ENCODE measurements at regions not wholly inside any gene's neighbourhood (a gene's known extent, or its start where the extent isn't known, plus 50 kb on each side); places are given as distances from the start of the nearest gene placed in this dataset.

GRCh38 chr13:107331359-107331758 is 763.4 kb upstream of the ARGLU1 start:
- no peak for DNase-seq (ENCODE audit: low spot score)
- no peak for ATAC-seq
- no peaks in the 10 kb centered on the region for H3K27me3 Mint-ChIP-seq (ENCODE audit: low read depth)
- H3K27ac Mint-ChIP-seq = no peak overlapping the region
- H3K9me3 Mint-ChIP-seq = no peaks in the 10 kb centered on the region
- no peak overlapping the region for H3K4me3 Mint-ChIP-seq
- POLR2A ChIA-PET = no interaction called here
- no peaks in the 10 kb centered on the region for H3K4me1 Mint-ChIP-seq
- TF ChIP-seq GRHL2 (CRISPR knock-in tag; IDR thresholded peaks at IDR 0.05; ENCODE audit: insufficient replicate concordance, severe bottlenecking) = no peak
- no peak for TF ChIP-seq TP53 (CRISPR knock-in tag; IDR thresholded peaks at IDR 0.05)
- TF ChIP-seq FOXK1 (CRISPR knock-in tag; IDR thresholded peaks at IDR 0.05) = no peak
- TF ChIP-seq HMGA2 (CRISPR knock-in tag; IDR thresholded peaks at IDR 0.05) = no peak
- TF ChIP-seq ZNF219 (CRISPR knock-in tag; IDR thresholded peaks at IDR 0.05; ENCODE audit: borderline replicate concordance) = no peak
- no peak for TF ChIP-seq CBFB (CRISPR knock-in tag; IDR thresholded peaks at IDR 0.05; ENCODE audit: low read depth)
- no peak for TF ChIP-seq ZNF425 (CRISPR knock-in tag; conservative IDR thresholded peaks at IDR 0.05)
- TF ChIP-seq ZBTB43 (CRISPR knock-in tag; IDR thresholded peaks at IDR 0.05) = no peak
- TF ChIP-seq MAX (CRISPR knock-in tag; IDR thresholded peaks at IDR 0.05) = no peak
- TF ChIP-seq E2F4 (CRISPR knock-in tag; IDR thresholded peaks at IDR 0.05; ENCODE audit: borderline replicate concordance, low read depth) = no peak
- no peaks in the 10 kb centered on the region for H3K36me3 Mint-ChIP-seq
- CTCF ChIA-PET = no interaction called here

GRCh38 chr13:107330484-107330883 is 762.5 kb upstream of the ARGLU1 start:
- ATAC-seq (no peak), DNase-seq (ENCODE audit: low spot score) (no peak)
- H3K4me3 Mint-ChIP-seq = no peak overlapping the region
- no peaks in the 10 kb centered on the region for H3K9me3 Mint-ChIP-seq
- ChIA-PET CTCF (no interaction called here), POLR2A (no interaction called here)
- H3K27me3 Mint-ChIP-seq (ENCODE audit: low read depth) = no peaks in the 10 kb centered on the region
- no peak for TF ChIP-seq IRF1 (CRISPR knock-in tag; IDR thresholded peaks at IDR 0.05)
- no peak for TF ChIP-seq ZNF138 (CRISPR knock-in tag; conservative IDR thresholded peaks at IDR 0.05)
- no peak for TF ChIP-seq PREB (CRISPR knock-in tag; IDR thresholded peaks at IDR 0.05; ENCODE audit: borderline replicate concordance)
- no peak for TF ChIP-seq KAT7 (CRISPR knock-in tag; IDR thresholded peaks at IDR 0.05; ENCODE audit: borderline replicate concordance)
- H3K36me3 Mint-ChIP-seq = no peaks in the 10 kb centered on the region
- H3K27ac Mint-ChIP-seq = no peak overlapping the region
- no peaks in the 10 kb centered on the region for H3K4me1 Mint-ChIP-seq

- H3K4me3 Mint-ChIP-seq = no peak overlapping the region
- no peak; the same call in 1 of the 2 replicates for ATAC-seq
Measured at GRCh38 chr13:107329991-107330390, 762.1 kb upstream of the ARGLU1 start.

More at GRCh38 chr13:107329991-107330390, 762.1 kb upstream of the ARGLU1 start:
- POLR2A ChIA-PET = no interaction called here
- CTCF ChIA-PET = no interaction called here
- H3K36me3 Mint-ChIP-seq = no peaks in the 10 kb centered on the region
- H3K9me3 Mint-ChIP-seq = no peaks in the 10 kb centered on the region
- H3K27ac Mint-ChIP-seq = no peak overlapping the region
- TF ChIP-seq FOXK1 (CRISPR knock-in tag; IDR thresholded peaks at IDR 0.05) (no peak), ZSCAN18 (CRISPR knock-in tag; IDR thresholded peaks at IDR 0.05) (no peak), IRF2 (CRISPR knock-in tag; IDR thresholded peaks at IDR 0.05; ENCODE audit: borderline replicate concordance, low read depth) (no peak), ZNF671 (CRISPR knock-in tag; IDR thresholded peaks at IDR 0.05) (no peak), TCF7 (CRISPR knock-in tag; IDR thresholded peaks at IDR 0.05; ENCODE audit: low read depth) (no peak), ATF2 (CRISPR knock-in tag; IDR thresholded peaks at IDR 0.05; ENCODE audit: borderline replicate concordance, low read depth) (no peak), ZNF512 (CRISPR knock-in tag; IDR thresholded peaks at IDR 0.05; ENCODE audit: borderline replicate concordance) (no peak), SMAD3 (CRISPR knock-in tag; IDR thresholded peaks at IDR 0.05; ENCODE audit: borderline replicate concordance) (no peak)
- DNase-seq (ENCODE audit: low spot score) = no peak
- H3K27me3 Mint-ChIP-seq (ENCODE audit: low read depth) = no peaks in the 10 kb centered on the region
- H3K4me1 Mint-ChIP-seq = no peaks in the 10 kb centered on the region
